ENCODE measurements at regions not wholly inside any gene's neighbourhood (a gene's known extent, or its start where the extent isn't known, plus 50 kb on each side); places are given as distances from the start of the nearest gene placed in this dataset.

DNA sequence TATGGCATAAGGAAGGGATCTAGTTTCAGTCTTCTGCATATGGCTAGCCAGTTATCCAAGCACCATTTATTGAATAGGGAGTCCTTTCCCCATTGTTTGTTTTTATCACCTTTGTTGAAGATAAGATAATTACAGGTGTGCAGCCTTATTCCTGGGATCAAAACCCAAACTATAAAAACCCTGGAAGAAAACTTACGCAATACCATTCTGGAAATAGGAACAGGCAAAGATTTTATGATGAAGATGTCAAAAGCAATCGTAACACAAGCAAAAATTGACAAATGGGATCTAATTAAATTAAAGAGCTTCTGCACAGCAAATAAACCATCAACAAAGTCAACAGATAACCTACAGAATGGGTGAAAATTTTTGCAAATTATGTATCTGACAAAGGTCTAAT, 128.5 kb upstream of the DCN start:
- TF ChIP-seq, protein P1, sequence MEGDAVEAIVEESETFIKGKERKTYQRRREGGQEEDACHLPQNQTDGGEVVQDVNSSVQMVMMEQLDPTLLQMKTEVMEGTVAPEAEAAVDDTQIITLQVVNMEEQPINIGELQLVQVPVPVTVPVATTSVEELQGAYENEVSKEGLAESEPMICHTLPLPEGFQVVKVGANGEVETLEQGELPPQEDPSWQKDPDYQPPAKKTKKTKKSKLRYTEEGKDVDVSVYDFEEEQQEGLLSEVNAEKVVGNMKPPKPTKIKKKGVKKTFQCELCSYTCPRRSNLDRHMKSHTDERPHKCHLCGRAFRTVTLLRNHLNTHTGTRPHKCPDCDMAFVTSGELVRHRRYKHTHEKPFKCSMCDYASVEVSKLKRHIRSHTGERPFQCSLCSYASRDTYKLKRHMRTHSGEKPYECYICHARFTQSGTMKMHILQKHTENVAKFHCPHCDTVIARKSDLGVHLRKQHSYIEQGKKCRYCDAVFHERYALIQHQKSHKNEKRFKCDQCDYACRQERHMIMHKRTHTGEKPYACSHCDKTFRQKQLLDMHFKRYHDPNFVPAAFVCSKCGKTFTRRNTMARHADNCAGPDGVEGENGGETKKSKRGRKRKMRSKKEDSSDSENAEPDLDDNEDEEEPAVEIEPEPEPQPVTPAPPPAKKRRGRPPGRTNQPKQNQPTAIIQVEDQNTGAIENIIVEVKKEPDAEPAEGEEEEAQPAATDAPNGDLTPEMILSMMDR (IDR thresholded peaks at IDR 0.05), result no peak
- no peak for TF ChIP-seq POLR2A (IDR thresholded peaks at IDR 0.05)

Data from heart left ventricle (tissue), 13 donors.